GM19438 (cell line): ENCODE measurements at regions not wholly inside any gene's neighbourhood (a gene's known extent, or its start where the extent isn't known, plus 50 kb on each side); places are given as distances from the start of the nearest gene placed in this dataset.
"Not testable (repeated sequence)": the region's sequence is repeated elsewhere in the genome, so short reads cannot be mapped to it uniquely, and the experiment has no call there.

Experiments used
- ATAC-seq: cut with Tn5 transposase; IDR thresholded peaks from one replicate; pipeline ENCODE4 v1.9.1; 2021; ENCODE audit warnings: low read depth; ENCODE audit not compliant: unreplicated experiment

DNA sequence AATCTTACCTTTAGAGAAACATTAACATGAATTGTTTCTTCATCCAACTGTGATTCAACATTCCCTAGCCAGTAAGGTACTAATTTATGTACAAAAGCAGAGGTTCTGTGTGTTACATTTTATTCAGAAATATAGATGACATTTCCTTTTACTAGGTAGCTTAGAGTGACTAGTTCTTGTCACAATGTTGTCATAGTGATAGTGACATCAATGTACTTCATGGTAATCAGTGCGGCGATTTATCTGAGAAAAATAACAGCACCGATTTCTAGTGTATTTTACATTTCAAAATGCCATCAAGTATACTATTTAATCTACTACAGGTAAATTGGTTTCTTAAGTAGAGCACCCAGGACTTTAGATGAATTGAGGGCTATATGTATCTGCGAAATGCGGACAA, 72.1 kb upstream of the DGKB start:
- no peak for ATAC-seq

DNA sequence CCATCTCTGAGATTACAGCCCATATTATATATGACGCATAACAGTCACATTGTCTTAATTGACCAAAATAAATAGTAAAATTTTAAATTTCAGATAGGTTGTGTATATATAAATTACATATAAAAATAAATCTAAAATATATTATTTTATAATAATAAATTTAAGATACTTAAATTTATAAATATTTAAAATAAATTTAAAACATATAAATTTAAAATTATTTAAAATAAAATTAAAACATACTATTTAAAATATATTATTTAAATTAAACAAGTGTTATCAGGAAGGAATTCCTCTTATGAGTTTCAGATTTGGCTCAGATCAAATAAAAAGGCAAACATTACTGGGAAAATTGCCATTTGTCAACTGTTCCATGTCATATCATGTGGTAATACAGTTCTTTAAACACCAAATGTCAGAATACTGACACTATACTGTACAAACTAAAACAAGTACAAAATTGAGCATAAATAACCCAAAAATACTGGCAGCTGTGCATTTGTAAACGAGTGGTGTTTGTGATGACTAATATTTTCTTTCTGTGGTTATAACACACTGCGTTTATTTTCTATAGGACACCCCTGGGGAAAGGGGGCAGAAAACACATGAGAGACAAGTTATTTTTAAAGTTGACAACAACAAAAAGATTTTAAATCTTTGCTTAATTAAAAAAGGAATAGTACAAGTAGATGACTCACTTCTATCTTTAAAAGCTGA, 71.3 kb upstream of the DGKB start:
- ATAC-seq = no peak

DNA sequence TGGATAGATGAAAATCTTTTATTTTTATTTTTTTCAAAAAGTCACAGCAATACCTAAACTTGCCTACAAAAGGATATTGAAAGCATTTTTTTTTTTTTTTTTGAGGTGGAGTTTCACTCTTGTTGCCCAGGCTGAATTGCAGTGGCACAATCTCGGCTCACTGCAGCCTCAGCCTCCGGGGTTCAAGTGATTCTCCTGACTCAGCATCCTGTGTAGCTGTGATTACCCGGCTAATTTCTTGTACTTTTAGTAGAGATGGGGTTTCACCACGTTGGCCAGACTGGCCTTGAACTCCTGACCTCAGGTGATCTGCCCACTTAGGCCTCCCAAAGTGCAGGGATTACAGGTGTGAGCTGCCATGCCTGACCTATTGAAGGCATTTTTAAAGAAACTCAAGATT, 69.1 kb upstream of the DGKB start:
- not testable (repeated sequence) for ATAC-seq

- not testable (repeated sequence) for ATAC-seq
Observed at GRCh38 chr7:14967376-14967775, 64.8 kb upstream of the DGKB start.

DNA sequence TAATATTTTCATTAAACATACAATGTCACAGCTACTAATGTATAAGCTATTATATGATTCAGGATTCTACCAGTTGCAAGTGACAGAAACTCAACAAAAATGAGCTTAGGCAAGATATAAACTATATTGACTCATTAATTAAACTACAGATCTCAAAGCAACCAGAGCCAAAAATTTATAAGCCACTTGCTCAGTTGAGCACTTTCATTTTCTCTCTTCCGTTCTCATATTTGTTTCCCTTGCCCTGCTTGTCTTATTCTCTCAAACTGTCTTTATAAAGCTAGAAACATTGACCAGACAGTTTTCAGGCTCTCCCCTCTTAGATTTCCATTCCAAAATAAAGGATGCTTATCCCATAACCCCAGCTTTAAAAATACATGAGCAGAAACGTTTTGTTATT, 60.2 kb upstream of the DGKB start:
- ATAC-seq = no peak

GRCh38 chr7:14960721-14961120, 58.2 kb upstream of the DGKB start:
- ATAC-seq = no peak

GRCh38 chr7:14959339-14959738, 56.8 kb upstream of the DGKB start:
- ATAC-seq = no peak

- no peak for ATAC-seq
Observed at GRCh38 chr7:14954035-14954434, 51.5 kb upstream of the DGKB start.
